ENCODE measurements at regions not wholly inside any gene's neighbourhood (a gene's known extent, or its start where the extent isn't known, plus 50 kb on each side); places are given as distances from the start of the nearest gene placed in this dataset.

GRCh38 chr3:163957072-163957471 is 1121.2 kb downstream of the SI start:
- TF ChIP-seq, protein P1, sequence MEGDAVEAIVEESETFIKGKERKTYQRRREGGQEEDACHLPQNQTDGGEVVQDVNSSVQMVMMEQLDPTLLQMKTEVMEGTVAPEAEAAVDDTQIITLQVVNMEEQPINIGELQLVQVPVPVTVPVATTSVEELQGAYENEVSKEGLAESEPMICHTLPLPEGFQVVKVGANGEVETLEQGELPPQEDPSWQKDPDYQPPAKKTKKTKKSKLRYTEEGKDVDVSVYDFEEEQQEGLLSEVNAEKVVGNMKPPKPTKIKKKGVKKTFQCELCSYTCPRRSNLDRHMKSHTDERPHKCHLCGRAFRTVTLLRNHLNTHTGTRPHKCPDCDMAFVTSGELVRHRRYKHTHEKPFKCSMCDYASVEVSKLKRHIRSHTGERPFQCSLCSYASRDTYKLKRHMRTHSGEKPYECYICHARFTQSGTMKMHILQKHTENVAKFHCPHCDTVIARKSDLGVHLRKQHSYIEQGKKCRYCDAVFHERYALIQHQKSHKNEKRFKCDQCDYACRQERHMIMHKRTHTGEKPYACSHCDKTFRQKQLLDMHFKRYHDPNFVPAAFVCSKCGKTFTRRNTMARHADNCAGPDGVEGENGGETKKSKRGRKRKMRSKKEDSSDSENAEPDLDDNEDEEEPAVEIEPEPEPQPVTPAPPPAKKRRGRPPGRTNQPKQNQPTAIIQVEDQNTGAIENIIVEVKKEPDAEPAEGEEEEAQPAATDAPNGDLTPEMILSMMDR (conservative IDR thresholded peaks at IDR 0.05), result no peak

More at GRCh38 chr3:163957072-163957471, 1121.2 kb downstream of the SI start:
- Histone ChIP-seq H3K18ac (ENCODE audit: insufficient read length, low read depth, low read length) (no peak overlapping the region), H3K79me1 (ENCODE audit: insufficient read depth, low read depth, low read length, poor library complexity, severe bottlenecking) (no peaks in the 10 kb centered on the region), H3K4ac (ENCODE audit: low read depth, low read length) (no peak overlapping the region), H3K4me2 (ENCODE audit: insufficient read depth, insufficient read length, low read length) (no peak overlapping the region), H3K79me2 (ENCODE audit: insufficient read depth, low read length) (no peaks in the 10 kb centered on the region), H4K91ac (ENCODE audit: insufficient read length, low read depth, low read length) (no peak overlapping the region), H2BK15ac (ENCODE audit: low read depth, low read length) (no peak overlapping the region), H2BK120ac (ENCODE audit: low read depth, low read length, poor library complexity, severe bottlenecking) (no peak overlapping the region), H3T11ph (ENCODE audit: low read length) (no peak overlapping the region), H3K27me3 (ENCODE audit: insufficient read depth, low read length) (no peaks in the 10 kb centered on the region), H3K56ac (ENCODE audit: insufficient read length, low read depth, low read length) (no peak overlapping the region), H3K14ac (ENCODE audit: insufficient read depth, low read length) (no peak overlapping the region), H4K8ac (replicated peaks; ENCODE audit: insufficient read length, low read depth, low read length) (no peak overlapping the region), H2BK12ac (ENCODE audit: insufficient read length, low read depth, low read length) (no peak overlapping the region), H3K9ac (ENCODE audit: extremely low read depth, insufficient read length, low read length) (no peak overlapping the region), H3K4me1 (ENCODE audit: insufficient read depth, low read length) (no peaks in the 10 kb centered on the region), H3K9me3 (ENCODE audit: control insufficient read depth, low read depth, low read length) (no peaks in the 10 kb centered on the region), H3K23me2 (ENCODE audit: insufficient read length, low read depth, low read length, poor library complexity, severe bottlenecking) (no peaks in the 10 kb centered on the region), H2BK20ac (ENCODE audit: low read depth, low read length, poor library complexity, severe bottlenecking) (no peak overlapping the region), H2AFZ (ENCODE audit: low read length) (no peak overlapping the region), H4K20me1 (ENCODE audit: control insufficient read depth, insufficient read depth, insufficient read length) (no peaks in the 10 kb centered on the region), H4K5ac (ENCODE audit: insufficient read length, low read depth, low read length) (no peak overlapping the region), H3K27ac (ENCODE audit: insufficient read length, low read depth, low read length) (no peak overlapping the region), H2AK5ac (ENCODE audit: insufficient read length, low read length) (no peak overlapping the region), H3K23ac (ENCODE audit: insufficient read length, low read depth, low read length) (no peak overlapping the region), H2BK5ac (ENCODE audit: insufficient read length, low read length) (no peak overlapping the region)
- Mint-ChIP-seq H3K27me3 (ENCODE audit: low read depth) (no peaks in the 10 kb centered on the region), H3K27ac (no peak overlapping the region), H3K4me1 (no peaks in the 10 kb centered on the region), H3K36me3 (ENCODE audit: insufficient read depth in 1 of 3, low read depth in 3 of 3) (no peaks in the 10 kb centered on the region), H3K9me3 (peaks cover 0 to 2% of the 10 kb centered on the region in 2 experiments; a peak in 1 of 5 replicates), H3K4me3 (no peak overlapping the region)
- DNase-seq, result no peak
